ENCODE measurements at regions not wholly inside any gene's neighbourhood (a gene's known extent, or its start where the extent isn't known, plus 50 kb on each side); places are given as distances from the start of the nearest gene placed in this dataset.

GRCh38 chr15:61282661-61283060 is 53.6 kb upstream of the RORA start:
- Histone ChIP-seq H3K36me3 (ENCODE audit: control insufficient read depth in 2 of 2, insufficient read depth in 2 of 2, low read length in 1 of 2) (no peaks in the 10 kb centered on the region), H3K79me2 (ENCODE audit: control insufficient read depth, insufficient read depth, low read length) (no peaks in the 10 kb centered on the region), H4K20me1 (ENCODE audit: control insufficient read depth, insufficient read depth) (no peaks in the 10 kb centered on the region), H2AFZ (ENCODE audit: control insufficient read depth, low read depth, low read length) (no peak overlapping the region), H3K27ac (ENCODE audit: control insufficient read depth, insufficient read depth) (no peak overlapping the region), H3K4me3 (no peak overlapping the region), H3K4me1 (ENCODE audit: control insufficient read depth, insufficient read depth, low read length) (no peaks in the 10 kb centered on the region), H3K27me3 (replicated peaks in 1 of 2; ENCODE audit: control insufficient read depth in 2 of 2, insufficient read depth in 2 of 2, low read length in 1 of 2) (no peaks in the 10 kb centered on the region), H3K9me3 (replicated peaks; ENCODE audit: control insufficient read depth, insufficient read depth, low read length) (no peaks in the 10 kb centered on the region), H3K4me2 (ENCODE audit: control insufficient read depth, insufficient read depth) (no peak overlapping the region), H3K9ac (ENCODE audit: control insufficient read depth, insufficient read depth, low read length) (no peak overlapping the region)
- ChIA-PET SMC1A (ENCODE audit: uncharacterized antibody, unreplicated experiment) (interaction anchor here (1.4 to 1.5 kb wide), 2 partner anchors 21 to 45 kb away, joined by 3 to 4 read pairs; no protein-coding TSS in a partner anchor), POLR2A (no interaction called here), RAD21 (ENCODE audit: unreplicated experiment) (no interaction called here), CTCF (interaction anchor here (0.6 to 0.8 kb wide), 3 partner anchors 15 to 551 kb away, joined by 3 read pairs; no protein-coding TSS in a partner anchor)
- FAIRE-seq (no peak), DNase-seq (ENCODE audit: low read depth, low spot score) (no peak), ATAC-seq (no peak)
- BruUV-seq (replicated peaks): no TSS peak
- in situ Hi-C loops (cut with MboI): no loop called here
- TF ChIP-seq SPI1 (IDR thresholded peaks at IDR 0.05; ENCODE audit: borderline replicate concordance, insufficient read depth, low read depth, low read length): no peak
- intact Hi-C loops (cut with micrococcal nuclease; ENCODE audit: unreplicated experiment): loop anchor here (10.0 kb wide), 1 partner anchor 62 kb away; no protein-coding TSS in a partner anchor
- 55% methylated on average over 4 of the region's 4 CpGs for WGBS (ENCODE audit: insufficient coverage, insufficient replicate concordance, low lambda C conversion rate, missing lambda C conversion rate)

GRCh38 chr15:61281328-61281727 is 52.2 kb upstream of the RORA start:
- H3K4me2 ChIP-seq (ENCODE audit: control insufficient read depth, insufficient read depth): no peak overlapping the region
- H4K20me1 ChIP-seq (ENCODE audit: control insufficient read depth, insufficient read depth): no peaks in the 10 kb centered on the region
- no peaks in the 10 kb centered on the region for H3K9me3 ChIP-seq (replicated peaks; ENCODE audit: control insufficient read depth, insufficient read depth, low read length)
- FAIRE-seq (no peak), ATAC-seq (no peak), DNase-seq (ENCODE audit: low read depth, low spot score) (no peak)
- no peaks in the 10 kb centered on the region for H3K36me3 ChIP-seq (ENCODE audit: control insufficient read depth in 2 of 2, insufficient read depth in 2 of 2, low read length in 1 of 2)
- in situ Hi-C loops (cut with MboI): no loop called here
- 0% methylated on average over 1 of the region's 1 CpG for WGBS (ENCODE audit: insufficient coverage, insufficient replicate concordance, low lambda C conversion rate, missing lambda C conversion rate)
- no peak overlapping the region for H2AFZ ChIP-seq (ENCODE audit: control insufficient read depth, low read depth, low read length)
- H3K4me3 ChIP-seq: no peak overlapping the region
- no peaks in the 10 kb centered on the region for H3K79me2 ChIP-seq (ENCODE audit: control insufficient read depth, insufficient read depth, low read length)
- no TSS peak for BruUV-seq (replicated peaks)
- intact Hi-C loops (cut with micrococcal nuclease; ENCODE audit: unreplicated experiment): loop anchor here (10.0 kb wide), 1 partner anchor 63 kb away; no protein-coding TSS in a partner anchor
- no peaks in the 10 kb centered on the region for H3K27me3 ChIP-seq (replicated peaks in 1 of 2; ENCODE audit: control insufficient read depth in 2 of 2, insufficient read depth in 2 of 2, low read length in 1 of 2)
- H3K9ac ChIP-seq (ENCODE audit: control insufficient read depth, insufficient read depth, low read length): no peak overlapping the region
- SMC1A ChIA-PET (ENCODE audit: uncharacterized antibody, unreplicated experiment): interaction anchor here (1.4 kb wide), 1 partner anchor 46 kb away, joined by 4 read pairs; no protein-coding TSS in a partner anchor
- POLR2A ChIA-PET: no interaction called here
- RAD21 ChIA-PET (ENCODE audit: unreplicated experiment): no interaction called here
- no peak overlapping the region for H3K27ac ChIP-seq (ENCODE audit: control insufficient read depth, insufficient read depth)
- no peaks in the 10 kb centered on the region for H3K4me1 ChIP-seq (ENCODE audit: control insufficient read depth, insufficient read depth, low read length)
- CTCF ChIA-PET: no interaction called here
- no peak for TF ChIP-seq ZNF217 (IDR thresholded peaks at IDR 0.05)
- no peak for TF ChIP-seq GABPA (IDR thresholded peaks at IDR 0.05; ENCODE audit: low read depth)
- no peak for TF ChIP-seq BCL3 (IDR thresholded peaks at IDR 0.05; ENCODE audit: borderline replicate concordance, insufficient read depth, low read depth, low read length, poor library complexity, severe bottlenecking)
- TF ChIP-seq CREB1 (IDR thresholded peaks at IDR 0.05; ENCODE audit: low read depth): no peak
